HCT116 (cell line): ENCODE measurements at regions not wholly inside any gene's neighbourhood (a gene's known extent, or its start where the extent isn't known, plus 50 kb on each side); places are given as distances from the start of the nearest gene placed in this dataset.

Experiments used
- ATAC-seq: fragments of 200-7000 bp; cut with Tn5 transposase; 2 replicates; pipeline ENCODE4 v1.9.1; 2020; ENCODE audit warnings: mild to moderate bottlenecking, moderate library complexity
- BruUV-seq: library from RNA; stranded (reverse); fragments of 400-500 nt; replicated peaks from 2 replicates; lab custom pipeline; 2021; lab: Mats Ljungman, UMichigan
- CTCF ChIA-PET: fragments of 300-600 bp; sonication (Branson Sonifier 250); formaldehyde crosslinking; loops from one replicate; lab custom pipeline; 2021; ENCODE audit warnings: antibody characterized with exemption; lab: Charles Lee
- POLR2A ChIA-PET: fragments of 300-600, 350-600 bp; sonication (Branson Sonifier 250); formaldehyde crosslinking; loops from one replicate; lab custom pipeline; 2021; ENCODE audit warnings: antibody characterized with exemption; lab: Charles Lee
- RAD21 ChIA-PET, 2 experiments: fragments of 300-600 bp; sonication (Branson Sonifier 250); formaldehyde crosslinking; loops; one replicate each; lab custom pipeline; 2023; ENCODE audit warnings: low total read pairs in 2 of 2; ENCODE audit not compliant: uncharacterized antibody in 2 of 2, unreplicated experiment in 2 of 2, low non-redundant PET in 1 of 2; lab: Charles Lee
- DNase-seq: peaks from one replicate; pipeline ENCODE4 v3.0.0-alpha.2; 2010; ENCODE audit warnings: low read depth, low spot score
- H2AFZ ChIP-seq: fragments of 200-600 bp; shearing (Covaris generic), sonication (generic); 2 replicates; pipeline ENCODE4 v1.6.1; 2017; ENCODE audit warnings: low read depth, mixed run types, mixed read lengths, antibody characterized with exemption, low read length; ENCODE audit not compliant: poor library complexity, severe bottlenecking
- H3K27ac ChIP-seq: 2 replicates; pipeline ENCODE4 v1.5.1; 2012; ENCODE audit warnings: low read depth, low read length
- H3K27me3 ChIP-seq: fragments of 200-600 bp; sonication (generic); 2 replicates; pipeline ENCODE4 v1.6.1; 2016; ENCODE audit warnings: mixed run types, low read length, mixed read lengths; ENCODE audit not compliant: insufficient read depth
- H3K36me3 ChIP-seq, 2 experiments: fragments of 200-500 bp in 1 of 2; fragments of 200-600 bp in 1 of 2; sonication (Bioruptor generic) in 1 of 2; sonication (generic) in 1 of 2; 2 replicates each; pipeline versions ENCODE4 v1.5.1 to v1.6.1; 2014 to 2016; ENCODE audit warnings: low read length in 2 of 2, inconsistent platforms in 1 of 2, mixed read lengths in 1 of 2, mixed run types in 1 of 2; ENCODE audit not compliant: insufficient read depth in 2 of 2, control insufficient read depth in 1 of 2
- H3K4me1 ChIP-seq, 2 experiments: fragments of 200-600 bp in 1 of 2; sonication (generic) in 1 of 2; 2 replicates each; pipeline versions ENCODE4 v1.5.1 to v1.6.1; 2012 to 2017; ENCODE audit warnings: low read length in 2 of 2, inconsistent platforms in 1 of 2, mild to moderate bottlenecking in 1 of 2, mixed read lengths in 1 of 2, mixed run types in 1 of 2, moderate library complexity in 1 of 2; ENCODE audit not compliant: insufficient read depth in 2 of 2, control insufficient read depth in 1 of 2
- H3K4me2 ChIP-seq: fragments of 200-600 bp; sonication (generic); 2 replicates; pipeline ENCODE4 v1.6.1; 2017; ENCODE audit warnings: mixed run types, low read length, mixed read lengths
- H3K4me3 ChIP-seq, 2 experiments: fragments of 200-600 bp in 1 of 2; sonication (generic) in 1 of 2; replicated peaks in 1 of 2; 2 replicates each; pipeline ENCODE4 v1.5.1; 2011 to 2016; ENCODE audit warnings: low read length in 2 of 2, control low read depth in 1 of 2, low read depth in 1 of 2, mild to moderate bottlenecking in 1 of 2, mixed read lengths in 1 of 2, mixed run types in 1 of 2
- H3K79me2 ChIP-seq: fragments of 200-600 bp; sonication (generic); 2 replicates; pipeline ENCODE4 v1.6.1; 2017; ENCODE audit warnings: mild to moderate bottlenecking, mixed run types, low read length, moderate library complexity, mixed read lengths; ENCODE audit not compliant: insufficient read depth
- H3K9ac ChIP-seq: fragments of 200-600 bp; sonication (generic); 2 replicates; pipeline ENCODE4 v1.6.1; 2016; ENCODE audit warnings: low read length, mixed read lengths
- H3K9me2 ChIP-seq: fragments of 200-600 bp; sonication (generic), shearing (Covaris generic); 2 replicates; pipeline ENCODE4 v1.6.1; 2017; ENCODE audit warnings: mixed run types, mild to moderate bottlenecking, moderate library complexity; ENCODE audit not compliant: insufficient read depth
- H3K9me3 ChIP-seq, 2 experiments: fragments of 200-500 bp in 1 of 2; fragments of 200-600 bp in 1 of 2; sonication (Bioruptor generic) in 1 of 2; sonication (generic) in 1 of 2; 2 replicates each; pipeline ENCODE4 v1.6.1; 2014 to 2017; ENCODE audit warnings: low read length in 2 of 2, mixed read lengths in 2 of 2, inconsistent platforms in 1 of 2, low read depth in 1 of 2, mild to moderate bottlenecking in 1 of 2, mixed run types in 1 of 2, moderate library complexity in 1 of 2; ENCODE audit not compliant: control insufficient read depth in 1 of 2, insufficient read depth in 1 of 2
- H4K20me1 ChIP-seq: fragments of 200-600 bp; sonication (generic), shearing (Covaris generic); 2 replicates; pipeline ENCODE4 v1.6.1; 2017; ENCODE audit warnings: mixed run types, mild to moderate bottlenecking, moderate library complexity; ENCODE audit not compliant: insufficient read depth
- CBX3 ChIP-seq: IDR thresholded peaks from 2 replicates; pipeline ENCODE4 v1.6.1; 2012; ENCODE audit warnings: low read depth
- EGR1 ChIP-seq: IDR thresholded peaks from 2 replicates; pipeline ENCODE4 v1.6.1; 2012; ENCODE audit warnings: low read depth
- ELF1 ChIP-seq: IDR thresholded peaks from 2 replicates; pipeline ENCODE4 v1.6.1; 2012; ENCODE audit warnings: low read depth, borderline replicate concordance
- EZH2 ChIP-seq: fragments of 200-600 bp; sonication (generic); IDR thresholded peaks from 2 replicates; pipeline ENCODE4 v1.6.1; 2017; ENCODE audit warnings: antibody characterized with exemption, mixed run types
- FOSL1 ChIP-seq: IDR thresholded peaks from 2 replicates; pipeline ENCODE4 v1.6.1; 2012; ENCODE audit warnings: low read depth
- JUND ChIP-seq: IDR thresholded peaks from 2 replicates; pipeline ENCODE4 v1.6.1; 2012
- MAX ChIP-seq: IDR thresholded peaks from 2 replicates; pipeline ENCODE4 v1.6.1; 2012
- SRF ChIP-seq: IDR thresholded peaks from 2 replicates; pipeline ENCODE4 v1.6.1; 2012; ENCODE audit warnings: low read depth
- TCF7L2 ChIP-seq: IDR thresholded peaks from 2 replicates; pipeline ENCODE4 v1.7.0; 2011; ENCODE audit warnings: borderline replicate concordance, inconsistent platforms; ENCODE audit not compliant: insufficient read depth, insufficient read length; ENCODE audit errors: extremely low read depth
- YY1 ChIP-seq: IDR thresholded peaks from 2 replicates; pipeline ENCODE4 v1.6.1; 2011; ENCODE audit warnings: low read length, low read depth, moderate library complexity, mild to moderate bottlenecking; ENCODE audit not compliant: insufficient replicate concordance; ENCODE audit errors: extremely low read depth
- ZNF274 ChIP-seq: fragments of 200-500 bp; sonication (Bioruptor generic); IDR thresholded peaks from 2 replicates; pipeline ENCODE4 v1.6.1; 2014; ENCODE audit warnings: mild to moderate bottlenecking, low read depth, low read length, inconsistent platforms
- intact Hi-C: fragments of 100-400 bp; cut with micrococcal nuclease; formaldehyde crosslinking; loops from 2 replicates; pipeline ENCODE4 v1.10.0; 2022
- TF ChIP-seq, protein P1 (sequence below): IDR thresholded peaks from 2 replicates; pipeline ENCODE4 v1.6.1; 2011; ENCODE audit warnings: mild to moderate bottlenecking, low read length, moderate library complexity; ENCODE audit not compliant: insufficient replicate concordance; ENCODE audit errors: extremely low read depth
- TF ChIP-seq, protein P2 (sequence below), 3 experiments: fragments of 200-600 bp in 1 of 3; sonication (generic) in 1 of 3; IDR thresholded peaks in 2 of 3; conservative IDR thresholded peaks in 1 of 3; 2 replicates each; pipeline ENCODE4 v1.5.1; 2012 to 2017; ENCODE audit warnings: low read depth in 2 of 3, low read length in 2 of 3, antibody characterized with exemption in 1 of 3, borderline replicate concordance in 1 of 3, control low read depth in 1 of 3, mild to moderate bottlenecking in 1 of 3, mixed read lengths in 1 of 3, mixed run types in 1 of 3, moderate library complexity in 1 of 3; ENCODE audit not compliant: insufficient read depth in 1 of 3

DNA sequence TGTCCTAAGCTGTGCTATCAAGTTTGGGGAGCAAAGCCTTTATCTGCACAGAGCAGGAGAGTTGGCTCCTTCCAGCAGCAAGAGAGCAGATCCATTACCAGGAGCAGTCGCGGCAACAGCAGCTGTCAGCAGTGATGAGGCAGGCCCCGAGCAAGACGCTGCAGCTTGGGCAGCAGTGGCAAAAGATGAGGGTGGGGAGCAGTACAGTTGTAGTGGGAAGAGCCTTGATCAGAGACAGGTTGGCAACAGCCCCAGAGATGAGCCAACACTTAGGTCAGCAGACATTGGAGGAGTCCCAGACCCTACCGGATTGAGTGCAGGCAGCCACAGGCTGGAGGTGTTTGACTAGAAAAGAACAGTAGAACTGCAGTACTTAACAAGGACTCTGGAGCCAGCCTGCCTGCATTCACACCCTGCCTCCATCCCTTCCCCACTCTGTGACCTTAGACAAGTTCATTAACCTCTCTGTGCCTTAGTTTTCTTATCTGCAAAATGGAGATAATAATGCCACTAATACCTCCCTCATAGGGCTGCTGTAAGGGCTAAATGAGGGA is 117.1 kb upstream of the SERTAD2 start (continued):
- TF ChIP-seq MAX, result no peak
- TF ChIP-seq, protein P1, sequence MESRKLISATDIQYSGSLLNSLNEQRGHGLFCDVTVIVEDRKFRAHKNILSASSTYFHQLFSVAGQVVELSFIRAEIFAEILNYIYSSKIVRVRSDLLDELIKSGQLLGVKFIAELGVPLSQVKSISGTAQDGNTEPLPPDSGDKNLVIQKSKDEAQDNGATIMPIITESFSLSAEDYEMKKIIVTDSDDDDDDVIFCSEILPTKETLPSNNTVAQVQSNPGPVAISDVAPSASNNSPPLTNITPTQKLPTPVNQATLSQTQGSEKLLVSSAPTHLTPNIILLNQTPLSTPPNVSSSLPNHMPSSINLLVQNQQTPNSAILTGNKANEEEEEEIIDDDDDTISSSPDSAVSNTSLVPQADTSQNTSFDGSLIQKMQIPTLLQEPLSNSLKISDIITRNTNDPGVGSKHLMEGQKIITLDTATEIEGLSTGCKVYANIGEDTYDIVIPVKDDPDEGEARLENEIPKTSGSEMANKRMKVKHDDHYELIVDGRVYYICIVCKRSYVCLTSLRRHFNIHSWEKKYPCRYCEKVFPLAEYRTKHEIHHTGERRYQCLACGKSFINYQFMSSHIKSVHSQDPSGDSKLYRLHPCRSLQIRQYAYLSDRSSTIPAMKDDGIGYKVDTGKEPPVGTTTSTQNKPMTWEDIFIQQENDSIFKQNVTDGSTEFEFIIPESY, result no peak

GRCh38 chr2:64771737-64772136 is 118.0 kb upstream of the SERTAD2 start:
- TF ChIP-seq JUND (no peak), SRF (no peak), MAX (no peak), ELF1 (no peak), EZH2 (no peak), EGR1 (no peak), YY1 (no peak), ZNF274 (no peak), CBX3 (no peak), FOSL1 (no peak), TCF7L2 (no peak)
- TF ChIP-seq, protein P2, sequence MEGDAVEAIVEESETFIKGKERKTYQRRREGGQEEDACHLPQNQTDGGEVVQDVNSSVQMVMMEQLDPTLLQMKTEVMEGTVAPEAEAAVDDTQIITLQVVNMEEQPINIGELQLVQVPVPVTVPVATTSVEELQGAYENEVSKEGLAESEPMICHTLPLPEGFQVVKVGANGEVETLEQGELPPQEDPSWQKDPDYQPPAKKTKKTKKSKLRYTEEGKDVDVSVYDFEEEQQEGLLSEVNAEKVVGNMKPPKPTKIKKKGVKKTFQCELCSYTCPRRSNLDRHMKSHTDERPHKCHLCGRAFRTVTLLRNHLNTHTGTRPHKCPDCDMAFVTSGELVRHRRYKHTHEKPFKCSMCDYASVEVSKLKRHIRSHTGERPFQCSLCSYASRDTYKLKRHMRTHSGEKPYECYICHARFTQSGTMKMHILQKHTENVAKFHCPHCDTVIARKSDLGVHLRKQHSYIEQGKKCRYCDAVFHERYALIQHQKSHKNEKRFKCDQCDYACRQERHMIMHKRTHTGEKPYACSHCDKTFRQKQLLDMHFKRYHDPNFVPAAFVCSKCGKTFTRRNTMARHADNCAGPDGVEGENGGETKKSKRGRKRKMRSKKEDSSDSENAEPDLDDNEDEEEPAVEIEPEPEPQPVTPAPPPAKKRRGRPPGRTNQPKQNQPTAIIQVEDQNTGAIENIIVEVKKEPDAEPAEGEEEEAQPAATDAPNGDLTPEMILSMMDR (IDR thresholded peaks at IDR 0.05 in 2 of 3, conservative IDR thresholded peaks at IDR 0.05 in 1 of 3; ENCODE audit: borderline replicate concordance in 1 of 3, insufficient read depth in 1 of 3, low read depth in 2 of 3, low read length in 2 of 3), result no peak
- TF ChIP-seq, protein P1, result no peak
- Histone ChIP-seq H3K79me2 (no peaks in the 10 kb centered on the region), H2AFZ (no peak overlapping the region), H3K27me3 (no peaks in the 10 kb centered on the region), H3K4me3 (no peak overlapping the region), H3K9me2 (no peaks in the 10 kb centered on the region), H3K4me2 (no peak overlapping the region), H3K9me3 (no peaks in the 10 kb centered on the region; a peak in 1 of 4 replicates), H3K4me1 (peaks cover 29 to 51% of the 10 kb centered on the region in 2 experiments), H3K9ac (no peak overlapping the region), H4K20me1 (no peaks in the 10 kb centered on the region), H3K36me3 (no peaks in the 10 kb centered on the region), H3K27ac (no peak overlapping the region)
- ChIA-PET POLR2A (no interaction called here), CTCF (interaction anchor here (1.1 kb wide), 1 partner anchor 21 kb away, joined by 3 read pairs; no protein-coding TSS in a partner anchor), RAD21 (no interaction called here)
- BruUV-seq, result no TSS peak
- intact Hi-C loops, result no loop called here
- no peak for DNase-seq
- ATAC-seq, result no peak
